Right forelimb (tissue), 1 donor: ENCODE measurements at regions not wholly inside any gene's neighbourhood (a gene's known extent, or its start where the extent isn't known, plus 50 kb on each side); places are given as distances from the start of the nearest gene placed in this dataset.
"Not testable (repeated sequence)": the region's sequence is repeated elsewhere in the genome, so short reads cannot be mapped to it uniquely, and the experiment has no call there.

ENCODE experiments used
- DNase-seq: peaks from one replicate; pipeline ENCODE4 v3.0.0-alpha.2; 2018

DNA sequence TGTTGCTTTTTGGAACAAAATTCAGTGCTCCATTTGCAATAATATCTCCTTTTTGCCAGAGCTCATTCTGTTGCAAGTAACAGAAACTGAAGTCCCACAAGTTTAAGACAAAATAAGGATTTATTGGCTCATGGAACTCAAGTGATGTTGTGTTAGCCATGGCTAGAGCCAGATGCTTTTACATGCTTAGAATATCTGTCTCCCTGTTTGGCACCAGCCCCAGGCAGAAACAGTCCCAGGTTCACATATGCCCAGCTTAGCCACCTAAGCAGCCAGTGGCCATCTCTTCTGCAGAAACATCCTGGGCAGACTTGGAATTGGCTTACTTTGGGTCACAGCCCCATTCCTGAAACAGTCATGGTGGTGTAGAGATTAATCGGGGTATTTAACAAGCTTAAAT is 540.9 kb upstream of the SGCD start:
- no peak for DNase-seq

DNA sequence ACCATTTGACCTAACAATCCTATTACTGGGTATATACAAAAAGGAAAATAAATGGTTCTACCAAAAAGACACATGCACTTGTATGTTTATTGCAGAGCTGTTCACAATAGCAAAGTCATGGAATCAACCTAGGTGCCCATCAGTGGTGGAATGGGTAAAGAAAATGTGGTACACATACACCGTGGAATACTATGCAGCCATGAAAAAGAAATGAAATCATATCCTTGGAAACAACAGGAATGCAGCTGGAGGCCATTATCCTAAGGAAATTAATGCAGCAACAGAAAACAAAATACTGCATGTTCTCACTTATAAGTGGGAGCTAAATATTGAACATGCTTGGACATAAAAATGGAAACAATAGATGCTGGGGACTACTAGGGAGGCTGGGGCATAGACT is 534.1 kb upstream of the SGCD start:
- no peak for DNase-seq

- no peak for DNase-seq
Observed at GRCh38 chr5:155794795-155795194, 532.2 kb upstream of the SGCD start.

DNA sequence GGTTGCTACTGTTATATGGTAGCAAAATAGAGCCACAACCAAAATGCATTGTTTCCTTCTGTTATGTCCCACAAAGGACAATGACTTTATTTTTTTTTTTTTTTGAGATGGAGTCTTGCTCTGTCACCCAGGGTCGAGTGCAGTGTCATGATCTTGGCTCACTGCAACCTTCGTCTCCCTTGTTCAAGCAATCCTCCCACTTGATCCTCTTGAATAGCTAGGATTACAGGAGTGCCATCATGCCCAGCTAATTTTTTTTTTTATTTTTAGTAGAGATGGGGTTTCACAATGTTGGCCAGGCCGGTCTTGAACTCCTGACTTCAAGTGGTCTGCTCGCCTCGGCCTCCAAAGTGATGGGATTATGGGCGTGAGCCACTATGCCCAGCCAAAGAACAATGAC is 527.7 kb upstream of the SGCD start:
- DNase-seq: no peak

- no peak for DNase-seq
Observed at GRCh38 chr5:155807884-155808576, 518.9 kb upstream of the SGCD start.

GRCh38 chr5:155815248-155815647 is 511.7 kb upstream of the SGCD start:
- no peak for DNase-seq

DNA sequence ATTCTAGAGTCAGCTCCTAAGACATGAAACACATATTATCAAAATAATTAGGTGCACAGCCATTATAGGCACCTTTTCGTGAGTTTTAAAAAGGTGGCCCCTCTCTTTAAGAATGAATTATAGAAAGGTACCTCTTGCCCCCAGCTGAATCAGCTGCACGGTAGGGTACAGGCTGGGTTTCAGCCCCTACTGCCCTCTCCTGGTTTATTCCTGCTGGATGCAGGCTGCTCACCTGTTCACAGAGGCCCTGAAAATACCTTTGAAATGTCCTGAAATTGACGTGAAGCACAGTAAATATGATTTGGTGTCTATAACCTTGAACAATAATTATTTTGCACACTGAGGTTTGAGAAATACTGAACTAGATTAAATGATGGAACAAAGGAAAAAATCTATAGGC is 504.8 kb upstream of the SGCD start:
- DNase-seq: no peak

DNA sequence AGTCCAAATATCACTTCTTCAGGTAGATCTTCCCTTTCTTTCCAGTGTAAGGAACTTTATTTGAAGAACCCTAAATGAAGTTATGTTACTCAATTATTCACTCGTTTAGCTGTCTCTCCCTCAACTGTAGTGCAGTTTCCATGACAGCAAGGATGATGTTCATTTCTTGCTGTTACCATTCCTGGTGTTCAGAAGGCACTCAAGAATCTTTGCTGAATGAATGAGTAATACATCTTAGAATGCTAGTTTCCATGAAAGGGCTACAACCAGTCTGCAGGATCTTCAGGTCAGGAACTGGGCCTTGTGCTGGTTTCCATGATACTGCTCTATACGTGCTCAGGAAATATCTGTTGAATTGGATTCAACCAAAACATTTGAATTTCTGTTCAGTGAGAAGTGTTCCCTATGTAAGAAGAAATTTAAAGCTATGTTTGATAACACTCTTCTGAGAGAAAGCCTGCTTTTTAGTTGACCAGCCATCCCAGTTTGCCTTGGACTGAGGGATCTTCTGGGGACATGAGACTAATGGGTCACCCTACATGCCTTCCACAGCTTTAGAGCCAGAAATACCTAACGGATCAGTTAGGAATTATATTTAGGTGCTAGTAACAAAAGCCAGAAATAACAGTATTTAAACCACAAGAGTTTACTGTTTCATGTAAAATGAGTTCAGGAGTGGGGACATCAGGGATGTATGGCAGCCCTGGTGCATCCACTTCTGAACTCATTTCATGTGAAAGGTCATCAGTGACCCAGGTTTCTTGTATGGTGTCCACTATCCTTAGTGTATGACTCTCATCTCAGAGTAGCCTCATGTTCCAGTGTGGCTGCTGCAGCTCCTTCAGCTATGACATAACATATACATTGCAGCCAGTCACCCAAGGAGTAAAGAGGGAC is 500.1 kb upstream of the SGCD start:
- DNase-seq: no peak

DNA sequence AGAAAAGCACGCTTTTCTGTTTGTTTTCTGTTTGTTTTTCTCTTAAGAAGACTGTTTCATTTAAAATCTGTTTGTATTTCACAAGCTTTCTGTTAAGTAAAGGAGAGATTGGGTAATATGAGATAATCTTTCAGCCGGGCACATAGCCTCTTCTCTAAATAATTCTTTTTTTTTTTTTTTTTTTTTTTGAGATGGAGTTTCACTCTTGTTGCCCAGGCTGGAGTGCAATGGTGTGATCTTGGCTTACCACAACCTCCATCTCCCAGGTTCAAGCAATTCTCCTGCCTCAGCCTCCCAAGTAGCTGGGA is 499.5 kb upstream of the SGCD start:
- DNase-seq: not testable (repeated sequence)

DNA sequence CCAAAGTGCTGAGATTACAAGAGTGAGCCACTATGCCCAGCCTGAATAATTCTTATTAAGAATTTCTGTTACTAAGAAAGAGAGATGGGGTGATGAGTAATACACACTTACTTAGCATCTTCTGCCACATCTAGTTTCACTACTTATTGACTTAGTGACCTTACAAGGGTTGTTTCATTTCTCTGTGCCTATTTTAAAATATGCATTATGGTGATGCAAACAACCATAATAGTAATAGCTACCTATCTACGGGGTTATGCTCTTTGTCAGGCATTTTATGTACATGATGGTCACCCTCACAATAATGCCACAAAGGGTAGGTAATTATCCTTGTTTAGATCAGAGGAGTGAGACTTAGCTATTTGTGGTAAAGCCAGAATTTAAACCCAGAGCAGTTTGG is 499.0 kb upstream of the SGCD start:
- no peak for DNase-seq

GRCh38 chr5:155831491-155831890 is 495.5 kb upstream of the SGCD start:
- no peak for DNase-seq

DNA sequence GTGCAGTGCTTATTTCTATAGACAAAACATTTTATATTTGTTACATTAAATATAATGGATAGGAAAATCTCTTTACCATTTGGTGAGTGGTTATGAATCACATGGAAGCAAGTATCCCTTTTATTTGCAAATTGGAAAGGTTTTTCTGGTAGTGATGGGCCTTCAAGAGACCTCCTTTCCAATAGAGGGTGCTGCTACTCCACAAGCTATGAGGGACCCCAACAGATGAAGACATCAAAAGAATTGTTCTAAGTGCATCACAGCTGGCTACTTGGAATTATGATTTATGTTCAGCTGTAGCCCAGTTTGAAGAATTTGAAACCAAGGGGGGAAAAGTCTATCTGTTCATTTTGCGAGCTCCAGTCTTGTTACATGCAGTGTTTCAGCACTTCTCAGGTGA is 493.7 kb upstream of the SGCD start:
- DNase-seq: no peak

DNA sequence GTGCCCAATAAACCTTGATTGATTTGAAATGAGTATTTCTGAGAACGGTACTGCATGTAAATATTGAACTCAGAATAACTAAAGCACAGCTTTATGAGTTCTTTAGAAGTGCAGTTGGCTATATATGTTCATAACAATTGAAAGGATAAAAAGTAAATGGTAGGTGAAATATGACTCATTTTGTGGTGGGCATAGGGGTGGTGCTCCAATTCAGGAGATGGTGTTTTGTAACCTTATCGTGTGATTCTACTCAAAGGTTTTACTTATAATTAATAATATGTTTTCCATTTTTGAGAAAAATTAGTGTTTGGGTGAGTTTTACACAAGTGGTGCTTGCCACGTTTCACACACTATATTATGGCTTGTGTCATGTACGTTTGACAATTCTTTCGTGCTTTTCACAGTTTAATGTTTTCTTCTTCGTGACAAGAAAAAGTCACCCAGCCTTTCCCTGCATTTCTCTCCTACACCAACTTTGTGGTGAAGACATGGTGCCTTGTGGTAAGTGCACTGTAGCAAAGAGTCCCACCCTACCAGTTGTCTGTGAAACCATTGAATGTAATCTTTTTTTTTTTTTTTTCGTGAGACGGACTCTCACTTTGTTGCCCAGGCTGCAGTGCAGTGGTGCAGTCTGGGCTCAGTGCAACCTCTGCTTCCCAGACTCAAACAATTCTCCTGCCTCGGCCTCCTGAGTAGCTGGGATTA is 492.5 kb upstream of the SGCD start:
- no peak for DNase-seq

- DNase-seq: no peak
Observed at GRCh38 chr5:155836089-155836803, 490.7 kb upstream of the SGCD start.

- DNase-seq: no peak
Observed at GRCh38 chr5:155838394-155838793, 488.6 kb upstream of the SGCD start.

GRCh38 chr5:155839251-155840037 is 487.5 kb upstream of the SGCD start:
- no peak for DNase-seq

DNA sequence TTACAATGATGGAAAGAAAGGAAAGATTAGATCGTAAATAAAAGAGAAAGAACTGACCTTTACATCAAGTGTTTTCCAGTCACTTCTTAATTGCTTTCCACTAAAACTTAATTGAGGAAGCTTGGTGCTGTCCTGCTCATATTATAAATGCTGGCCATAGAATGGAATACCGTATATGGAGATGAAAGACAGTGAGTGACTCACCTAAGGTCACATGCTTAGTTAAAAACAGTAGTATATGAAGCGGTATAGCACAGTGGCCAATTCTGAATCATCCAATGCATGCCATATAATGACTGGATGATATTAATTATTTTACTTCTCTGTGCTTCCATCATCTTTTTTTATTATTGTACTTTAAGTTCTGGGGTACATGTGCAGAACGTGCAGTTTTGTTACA is 482.4 kb upstream of the SGCD start:
- DNase-seq: no peak

GRCh38 chr5:155850370-155850769 is 476.6 kb upstream of the SGCD start:
- DNase-seq: no peak

DNA sequence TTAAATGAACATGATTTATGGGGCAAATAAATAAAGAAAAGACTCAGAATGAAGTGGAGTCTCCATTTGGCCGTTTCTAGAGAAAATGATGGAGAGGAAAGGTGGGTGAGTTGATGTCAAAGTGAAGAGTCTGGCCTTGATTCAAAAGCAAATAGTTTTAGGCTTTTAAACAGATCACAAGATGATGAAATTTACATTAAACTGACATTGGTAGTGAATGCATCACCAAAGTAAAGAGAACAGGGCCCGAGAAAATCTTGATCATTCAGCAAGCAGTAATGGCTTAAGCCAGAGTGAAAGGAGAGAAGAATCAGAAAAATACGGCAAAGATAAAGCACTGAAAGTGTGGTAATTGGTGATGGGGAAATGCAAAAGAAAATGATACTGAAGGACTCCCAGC is 460.0 kb upstream of the SGCD start:
- DNase-seq: no peak

- no peak for DNase-seq
Observed at GRCh38 chr5:155867522-155868088, 459.4 kb upstream of the SGCD start.

- DNase-seq: no peak
Observed at GRCh38 chr5:155870636-155871035, 456.3 kb upstream of the SGCD start.

DNA sequence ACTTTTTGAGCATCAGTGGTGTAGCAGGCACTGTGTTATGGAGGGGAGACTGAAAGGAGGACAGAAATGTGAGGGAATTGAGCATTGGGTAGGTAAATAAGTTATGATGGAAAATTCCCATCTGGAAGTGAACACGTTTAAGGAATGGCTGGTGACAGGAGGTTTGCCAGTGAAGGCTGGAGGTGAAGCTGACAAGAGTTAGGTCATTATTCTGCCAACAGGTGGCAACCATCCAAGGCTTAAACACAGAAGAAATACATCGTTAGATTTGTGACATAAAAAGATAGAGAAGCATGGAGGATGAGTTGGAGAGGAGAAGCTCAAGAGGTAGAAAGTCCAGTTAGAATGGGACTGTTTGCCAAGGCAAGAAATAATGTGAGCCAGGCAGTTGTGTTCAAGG is 455.3 kb upstream of the SGCD start:
- DNase-seq: no peak
